GM12878 (cell line): ENCODE measurements at regions not wholly inside any gene's neighbourhood (a gene's known extent, or its start where the extent isn't known, plus 50 kb on each side); places are given as distances from the start of the nearest gene placed in this dataset.

ENCODE experiments used
- ATAC-seq: fragments of 200-7000 bp; cut with Tn5 transposase; 3 replicates; pipeline ENCODE4 v1.9.1; 2020; ENCODE audit warnings: mild to moderate bottlenecking, moderate library complexity
- BruUV-seq: library from RNA; stranded (reverse); fragments of 400-500 nt; replicated peaks from 2 replicates; lab custom pipeline; 2021; lab: Mats Ljungman, UMichigan
- CTCF ChIA-PET: fragments of 300-600 bp; sonication (Branson Sonifier 250); formaldehyde crosslinking; extraction: SDS; loops from one replicate; lab custom pipeline; 2021; ENCODE audit warnings: inconsistent platforms; lab: Yijun Ruan, JAX
- POLR2A ChIA-PET: fragments of 350-600 bp; formaldehyde crosslinking; extraction: SDS; loops from one replicate; lab custom pipeline; 2021; ENCODE audit warnings: inconsistent platforms; lab: Charles Lee
- RAD21 ChIA-PET: fragments of 300-600 bp; sonication (Branson Sonifier 250); formaldehyde crosslinking; loops from one replicate; lab custom pipeline; 2023; ENCODE audit warnings: antibody characterized with exemption; ENCODE audit not compliant: unreplicated experiment; lab: Charles Lee
- SMC1A ChIA-PET: fragments of 300-600 bp; sonication (Branson Sonifier 250); formaldehyde crosslinking; loops from one replicate; lab custom pipeline; 2023; ENCODE audit not compliant: unreplicated experiment, uncharacterized antibody; lab: Charles Lee
- DNase-seq: peaks from one replicate; pipeline ENCODE4 v3.0.0-alpha.2; 2011; ENCODE audit warnings: low read depth, low spot score
- FAIRE-seq: peaks from 3 replicates; lab custom pipeline; 2011; peaks lifted over from hg19 to GRCh38; lab: Jason Lieb, UNC
- H2AFZ ChIP-seq: 2 replicates; pipeline ENCODE4 v1.6.0; 2011; ENCODE audit warnings: low read depth, low read length, control low read depth; ENCODE audit not compliant: control insufficient read depth
- H3K27ac ChIP-seq: 2 replicates; pipeline ENCODE4 v1.5.1; 2011; ENCODE audit warnings: control low read depth; ENCODE audit not compliant: control insufficient read depth, insufficient read depth
- H3K27me3 ChIP-seq, 2 experiments: replicated peaks in 1 of 2; 2 replicates each; pipeline versions ENCODE4 v1.6.0 to v1.6.1; 2011; ENCODE audit warnings: low read length in 1 of 2; ENCODE audit not compliant: control insufficient read depth in 2 of 2, insufficient read depth in 2 of 2
- H3K36me3 ChIP-seq, 2 experiments: 2 replicates each; pipeline ENCODE4 v1.5.1; 2011; ENCODE audit warnings: low read length in 1 of 2; ENCODE audit not compliant: control insufficient read depth in 2 of 2, insufficient read depth in 2 of 2
- H3K4me1 ChIP-seq: 2 replicates; pipeline ENCODE4 v1.6.1; 2011; ENCODE audit warnings: mild to moderate bottlenecking, low read length, moderate library complexity, mixed read lengths; ENCODE audit not compliant: control insufficient read depth, insufficient read depth
- H3K4me2 ChIP-seq: 2 replicates; pipeline ENCODE4 v1.6.0; 2011; ENCODE audit warnings: control low read depth; ENCODE audit not compliant: control insufficient read depth, insufficient read depth
- H3K4me3 ChIP-seq: fragments of 200-600 bp; sonication (generic); 2 replicates; pipeline ENCODE4 v1.5.1; 2016
- H3K79me2 ChIP-seq: 2 replicates; pipeline ENCODE4 v1.6.0; 2011; ENCODE audit warnings: low read length; ENCODE audit not compliant: control insufficient read depth, insufficient read depth
- H3K9ac ChIP-seq: 2 replicates; pipeline ENCODE4 v1.8.0; 2011; ENCODE audit warnings: low read length, control low read depth, mixed read lengths; ENCODE audit not compliant: control insufficient read depth, insufficient read depth
- H3K9me3 ChIP-seq: replicated peaks from 3 replicates; pipeline ENCODE4 v1.5.1; 2011; ENCODE audit warnings: mild to moderate bottlenecking, low read length; ENCODE audit not compliant: control insufficient read depth, insufficient read depth
- H4K20me1 ChIP-seq: 2 replicates; pipeline ENCODE4 v1.6.0; 2011; ENCODE audit not compliant: control insufficient read depth, insufficient read depth
- BHLHE40 ChIP-seq, 2 experiments: fragments of 450-650 bp in 1 of 2; IDR thresholded peaks; 2 replicates each; pipeline ENCODE4 v1.6.1; 2011 to 2017; ENCODE audit warnings: low read depth in 2 of 2, borderline replicate concordance in 1 of 2, improper control_type of control experiment in 1 of 2, low read length in 1 of 2, mild to moderate bottlenecking in 1 of 2
- FOS ChIP-seq: IDR thresholded peaks from 3 replicates; pipeline ENCODE4 v1.6.1; 2011; ENCODE audit warnings: borderline replicate concordance; ENCODE audit not compliant: insufficient read length; ENCODE audit errors: extremely low read depth
- GATAD2B ChIP-seq: fragments of 450-650 bp; conservative IDR thresholded peaks from 2 replicates; pipeline ENCODE4 v1.6.1; 2017; ENCODE audit warnings: low read depth, mild to moderate bottlenecking, moderate library complexity
- NBN ChIP-seq: fragments of 450-650 bp; IDR thresholded peaks from 2 replicates; pipeline ENCODE4 v1.6.1; 2016
- SMARCA5 ChIP-seq: fragments of 450-650 bp; IDR thresholded peaks from 2 replicates; pipeline ENCODE4 v1.6.1; 2017; ENCODE audit warnings: mild to moderate bottlenecking
- SUPT20H ChIP-seq: IDR thresholded peaks from 2 replicates; pipeline ENCODE4 v1.6.1; 2011; ENCODE audit warnings: low read depth, mild to moderate bottlenecking, low read length, moderate library complexity, borderline replicate concordance; ENCODE audit not compliant: control insufficient read depth
- ZNF217 ChIP-seq: fragments of 450-650 bp; IDR thresholded peaks from 2 replicates; pipeline ENCODE4 v1.6.1; 2017; ENCODE audit warnings: antibody characterized with exemption, mild to moderate bottlenecking
- WGBS: methylation state at CpG from one replicate; pipeline ENCODE4 v1.1.6; 2016; ENCODE audit warnings: low lambda C conversion rate; ENCODE audit not compliant: insufficient replicate concordance, insufficient coverage; ENCODE audit errors: missing lambda C conversion rate; 5-methylcytosine and 5-hydroxymethylcytosine counted together
- in situ Hi-C: fragments of 300-500 bp; cut with MboI; formaldehyde crosslinking; loops from 9 replicates; pipeline ENCODE4 v1.14.3; 2018; ENCODE audit warnings: mixed read lengths
- intact Hi-C: fragments of 100-400 bp; cut with micrococcal nuclease; formaldehyde crosslinking; loops from one replicate; pipeline ENCODE4 v1.14.2; 2022; ENCODE audit not compliant: unreplicated experiment
- TF ChIP-seq, protein P1 (sequence below): fragments of 450-650 bp; IDR thresholded peaks from 2 replicates; pipeline ENCODE4 v1.6.1; 2017; ENCODE audit warnings: mild to moderate bottlenecking, low read depth, inconsistent platforms; ENCODE audit not compliant: poor library complexity, severe bottlenecking
- TF ChIP-seq, protein P2 (sequence below): fragments of 450-650 bp; IDR thresholded peaks from 2 replicates; pipeline ENCODE4 v1.6.1; 2017; ENCODE audit warnings: borderline replicate concordance

DNA sequence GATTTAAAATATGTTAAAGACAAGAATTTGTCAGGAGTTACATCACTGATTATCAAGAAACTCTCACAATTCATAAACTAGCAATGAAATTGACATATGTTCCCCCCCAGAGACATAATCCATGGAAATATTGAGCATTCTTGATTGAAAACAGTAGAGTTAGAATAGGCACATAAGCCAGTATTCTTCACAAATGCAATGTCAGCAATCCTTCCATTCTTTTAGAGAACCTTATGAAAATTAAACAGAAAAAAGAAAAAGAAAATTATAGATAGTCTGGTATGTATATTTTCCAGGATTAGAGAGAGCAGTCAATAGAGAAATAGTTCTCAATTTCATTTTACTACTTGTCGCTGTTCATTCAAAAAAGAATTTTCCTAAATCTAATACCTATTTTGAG is 458.4 kb downstream of the EFNB2 start:
- ChIA-PET POLR2A (no interaction called here), SMC1A (no interaction called here), RAD21 (no interaction called here), CTCF (no interaction called here)
- intact Hi-C loops = no loop called here
- Histone ChIP-seq H4K20me1 (no peaks in the 10 kb centered on the region), H3K79me2 (no peaks in the 10 kb centered on the region), H3K36me3 (no peaks in the 10 kb centered on the region), H3K9me3 (no peaks in the 10 kb centered on the region), H3K4me3 (no peak overlapping the region), H2AFZ (no peak overlapping the region), H3K9ac (no peak overlapping the region), H3K27ac (no peak overlapping the region), H3K4me2 (no peak overlapping the region), H3K27me3 (no peaks in the 10 kb centered on the region), H3K4me1 (no peaks in the 10 kb centered on the region)
- WGBS = 89% methylated on average over 1 of the region's 1 CpG
- FAIRE-seq (no peak), ATAC-seq (no peak), DNase-seq (no peak)
- TF ChIP-seq ZNF217 (no peak), SMARCA5 (no peak), SUPT20H (no peak), FOS (no peak), GATAD2B (no peak), NBN (no peak), BHLHE40 (IDR thresholded peaks at IDR 0.05; ENCODE audit: borderline replicate concordance in 1 of 2, low read depth in 2 of 2, low read length in 1 of 2) (no peak)
- TF ChIP-seq, protein P1, sequence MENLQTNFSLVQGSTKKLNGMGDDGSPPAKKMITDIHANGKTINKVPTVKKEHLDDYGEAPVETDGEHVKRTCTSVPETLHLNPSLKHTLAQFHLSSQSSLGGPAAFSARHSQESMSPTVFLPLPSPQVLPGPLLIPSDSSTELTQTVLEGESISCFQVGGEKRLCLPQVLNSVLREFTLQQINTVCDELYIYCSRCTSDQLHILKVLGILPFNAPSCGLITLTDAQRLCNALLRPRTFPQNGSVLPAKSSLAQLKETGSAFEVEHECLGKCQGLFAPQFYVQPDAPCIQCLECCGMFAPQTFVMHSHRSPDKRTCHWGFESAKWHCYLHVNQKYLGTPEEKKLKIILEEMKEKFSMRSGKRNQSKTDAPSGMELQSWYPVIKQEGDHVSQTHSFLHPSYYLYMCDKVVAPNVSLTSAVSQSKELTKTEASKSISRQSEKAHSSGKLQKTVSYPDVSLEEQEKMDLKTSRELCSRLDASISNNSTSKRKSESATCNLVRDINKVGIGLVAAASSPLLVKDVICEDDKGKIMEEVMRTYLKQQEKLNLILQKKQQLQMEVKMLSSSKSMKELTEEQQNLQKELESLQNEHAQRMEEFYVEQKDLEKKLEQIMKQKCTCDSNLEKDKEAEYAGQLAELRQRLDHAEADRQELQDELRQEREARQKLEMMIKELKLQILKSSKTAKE = no peak
- TF ChIP-seq, protein P2, sequence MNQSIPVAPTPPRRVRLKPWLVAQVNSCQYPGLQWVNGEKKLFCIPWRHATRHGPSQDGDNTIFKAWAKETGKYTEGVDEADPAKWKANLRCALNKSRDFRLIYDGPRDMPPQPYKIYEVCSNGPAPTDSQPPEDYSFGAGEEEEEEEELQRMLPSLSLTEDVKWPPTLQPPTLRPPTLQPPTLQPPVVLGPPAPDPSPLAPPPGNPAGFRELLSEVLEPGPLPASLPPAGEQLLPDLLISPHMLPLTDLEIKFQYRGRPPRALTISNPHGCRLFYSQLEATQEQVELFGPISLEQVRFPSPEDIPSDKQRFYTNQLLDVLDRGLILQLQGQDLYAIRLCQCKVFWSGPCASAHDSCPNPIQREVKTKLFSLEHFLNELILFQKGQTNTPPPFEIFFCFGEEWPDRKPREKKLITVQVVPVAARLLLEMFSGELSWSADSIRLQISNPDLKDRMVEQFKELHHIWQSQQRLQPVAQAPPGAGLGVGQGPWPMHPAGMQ = no peak
- BruUV-seq = no TSS peak
- in situ Hi-C loops = no loop called here
